Lung (tissue), 11 donors: ENCODE measurements at regions not wholly inside any gene's neighbourhood (a gene's known extent, or its start where the extent isn't known, plus 50 kb on each side); places are given as distances from the start of the nearest gene placed in this dataset.

ENCODE experiments used
- ATAC-seq: fragments of 200-7000 bp; cut with Tn5 transposase; one replicate; pipeline ENCODE4 v1.9.1; 2020; ENCODE audit warnings: moderate number of reproducible peaks; ENCODE audit not compliant: insufficient read depth, low FRiP score
- DNase-seq, 3 donors: peaks; one replicate each; pipeline ENCODE4 v3.0.0-alpha.2; 2013 to 2017
- H3K27ac ChIP-seq, 2 donors: one replicate each; pipeline ENCODE4 v1.5.1; 2013; ENCODE audit warnings: mild to moderate bottlenecking in 2 of 2, moderate library complexity in 2 of 2, control low read depth in 1 of 2, inconsistent platforms in 1 of 2, low read depth in 1 of 2, low read length in 1 of 2
- H3K27me3 ChIP-seq, 3 donors: one replicate each; pipeline ENCODE4 v1.5.1; 2013; ENCODE audit warnings: low read length in 2 of 3; ENCODE audit not compliant: control insufficient read depth in 3 of 3, insufficient read depth in 3 of 3
- H3K36me3 ChIP-seq, 4 donors: one replicate each; pipeline ENCODE4 v1.5.1; 2013; ENCODE audit warnings: low read length in 4 of 4, mild to moderate bottlenecking in 1 of 4, moderate library complexity in 1 of 4; ENCODE audit not compliant: control insufficient read depth in 4 of 4, insufficient read depth in 4 of 4
- H3K4me1 ChIP-seq, 5 donors: one replicate each; pipeline ENCODE4 v1.5.1; 2013; ENCODE audit warnings: low read length in 5 of 5, mild to moderate bottlenecking in 2 of 5, moderate library complexity in 1 of 5; ENCODE audit not compliant: control insufficient read depth in 5 of 5, insufficient read depth in 5 of 5
- H3K4me3 ChIP-seq: one replicate; pipeline ENCODE4 v1.5.1; 2013; ENCODE audit warnings: mild to moderate bottlenecking, control low read depth, moderate library complexity
- H3K9ac ChIP-seq, 2 donors: one replicate each; pipeline ENCODE4 v1.5.1; 2013; ENCODE audit warnings: low read length in 2 of 2, control low read depth in 1 of 2; ENCODE audit not compliant: insufficient read depth in 1 of 2
- H3K9me3 ChIP-seq, 4 donors: one replicate each; pipeline ENCODE4 v1.5.1; 2013; ENCODE audit warnings: low read length in 3 of 4, mild to moderate bottlenecking in 1 of 4, moderate library complexity in 1 of 4; ENCODE audit not compliant: control insufficient read depth in 4 of 4, insufficient read depth in 3 of 4
- WGBS, 2 donors: extraction: QIAGEN DNeasy Blood & Tissue Kit; methylation state at CpG; one replicate each; pipeline ENCODE4 v1.1.7; 2013; 5-methylcytosine and 5-hydroxymethylcytosine counted together
- TF ChIP-seq, protein P1 (sequence below): IDR thresholded peaks from 2 replicates; pipeline ENCODE4 v1.5.1; 2012; ENCODE audit warnings: mild to moderate bottlenecking; ENCODE audit errors: control extremely low read depth, extremely low read depth
- donor health status: control.
- donor health status: control.
- donor health status: Bipolar disorder and iron deficiency.
- donor health status: healthy.
- donor health status: DM: yes; HTN: yes; CAD: no.

DNA sequence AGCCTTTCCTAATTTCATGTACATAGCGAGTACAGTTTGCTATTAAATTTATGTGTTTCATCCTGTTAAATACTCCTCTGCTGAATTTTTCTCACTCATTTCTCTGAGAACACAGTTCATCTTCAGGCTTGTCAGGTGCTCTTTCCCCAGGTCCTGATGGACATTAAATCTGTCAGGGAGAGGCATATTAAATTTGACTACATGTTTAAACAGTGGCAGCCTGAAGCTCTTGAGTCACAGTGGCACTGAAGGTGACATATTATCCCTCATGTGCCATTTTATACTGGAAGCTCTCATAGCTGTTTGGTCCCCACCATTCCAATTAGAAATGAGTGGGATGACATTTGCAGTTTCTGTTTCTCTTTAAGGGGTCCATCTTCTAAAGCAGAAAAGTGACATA is 1089.6 kb upstream of the SORCS1 start:
- no peaks in the 10 kb centered on the region for H3K27me3 ChIP-seq
- H3K9me3 ChIP-seq: peaks cover 0 to 5% (median 3%) of the 10 kb centered on the region in 4 donors
- no peak for DNase-seq
- no peak overlapping the region for H3K27ac ChIP-seq
- H3K9ac ChIP-seq: no peak overlapping the region
- TF ChIP-seq, protein P1, sequence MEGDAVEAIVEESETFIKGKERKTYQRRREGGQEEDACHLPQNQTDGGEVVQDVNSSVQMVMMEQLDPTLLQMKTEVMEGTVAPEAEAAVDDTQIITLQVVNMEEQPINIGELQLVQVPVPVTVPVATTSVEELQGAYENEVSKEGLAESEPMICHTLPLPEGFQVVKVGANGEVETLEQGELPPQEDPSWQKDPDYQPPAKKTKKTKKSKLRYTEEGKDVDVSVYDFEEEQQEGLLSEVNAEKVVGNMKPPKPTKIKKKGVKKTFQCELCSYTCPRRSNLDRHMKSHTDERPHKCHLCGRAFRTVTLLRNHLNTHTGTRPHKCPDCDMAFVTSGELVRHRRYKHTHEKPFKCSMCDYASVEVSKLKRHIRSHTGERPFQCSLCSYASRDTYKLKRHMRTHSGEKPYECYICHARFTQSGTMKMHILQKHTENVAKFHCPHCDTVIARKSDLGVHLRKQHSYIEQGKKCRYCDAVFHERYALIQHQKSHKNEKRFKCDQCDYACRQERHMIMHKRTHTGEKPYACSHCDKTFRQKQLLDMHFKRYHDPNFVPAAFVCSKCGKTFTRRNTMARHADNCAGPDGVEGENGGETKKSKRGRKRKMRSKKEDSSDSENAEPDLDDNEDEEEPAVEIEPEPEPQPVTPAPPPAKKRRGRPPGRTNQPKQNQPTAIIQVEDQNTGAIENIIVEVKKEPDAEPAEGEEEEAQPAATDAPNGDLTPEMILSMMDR: no peak
- no peak for ATAC-seq
- no peaks in the 10 kb centered on the region for H3K4me1 ChIP-seq
- H3K36me3 ChIP-seq: no peaks in the 10 kb centered on the region
- WGBS, 2 donors: 95 to 100% methylated on average over 1 of the region's 1 CpG
- no peak overlapping the region for H3K4me3 ChIP-seq

DNA sequence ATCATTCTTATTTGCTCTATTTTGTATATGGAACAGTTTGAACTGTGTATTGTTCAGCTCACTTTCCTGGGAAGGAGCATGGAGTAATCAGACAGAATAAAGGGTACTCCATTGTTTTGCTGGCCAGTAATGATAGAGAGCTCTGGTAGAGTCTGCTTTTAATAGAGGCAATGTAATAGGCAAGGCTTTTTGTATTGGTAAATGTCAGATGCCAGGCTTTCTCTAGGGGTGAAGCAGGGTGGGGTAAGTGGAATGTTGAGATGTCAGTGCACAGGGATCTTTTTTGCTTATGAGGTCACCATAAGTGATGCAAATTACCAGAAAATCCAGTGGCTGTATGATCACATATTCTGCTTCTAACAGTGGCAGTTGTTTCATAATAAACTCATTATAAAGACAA is 1088.3 kb upstream of the SORCS1 start:
- TF ChIP-seq, protein P1: no peak
- Histone ChIP-seq H3K36me3 (no peaks in the 10 kb centered on the region), H3K9me3 (peaks cover 0 to 5% (median 3%) of the 10 kb centered on the region in 4 donors), H3K4me3 (no peak overlapping the region), H3K4me1 (no peaks in the 10 kb centered on the region), H3K27ac (no peak overlapping the region), H3K9ac (no peak overlapping the region), H3K27me3 (no peaks in the 10 kb centered on the region)
- DNase-seq (no peak), ATAC-seq (no peak)

DNA sequence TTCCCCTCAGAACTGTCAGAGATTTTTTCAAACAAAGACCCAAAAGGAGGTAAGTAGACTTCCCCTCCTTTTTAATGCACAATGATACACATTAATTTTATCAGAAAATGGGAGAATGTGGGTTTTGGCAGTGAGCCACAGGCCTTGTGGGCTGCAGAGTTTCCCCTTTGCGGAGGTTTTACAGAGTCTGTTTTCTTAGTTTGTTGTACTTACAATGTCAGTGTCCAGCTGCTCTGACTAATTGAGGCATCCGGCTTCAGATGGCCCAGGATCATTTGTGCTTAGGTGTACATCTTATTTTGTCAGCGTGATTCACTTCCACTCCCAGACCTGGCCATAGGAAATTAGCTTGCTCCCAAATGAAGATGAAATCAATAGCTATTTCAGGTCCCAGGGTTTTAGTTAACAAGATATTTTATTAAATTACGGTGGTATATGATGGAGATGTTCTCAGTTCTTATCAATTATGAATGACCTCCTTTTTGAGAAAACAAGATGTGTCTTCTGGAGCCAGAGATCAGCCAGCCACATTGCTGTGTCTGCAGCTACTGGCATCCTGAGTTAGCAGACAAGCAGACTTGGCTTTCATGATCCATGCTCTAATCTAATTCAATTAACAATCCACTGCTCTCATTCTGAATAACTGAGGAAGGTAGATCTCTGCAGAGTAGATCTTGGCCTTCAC is 1086.6 kb upstream of the SORCS1 start:
- 37 to 57% methylated on average over 4 of the region's 4 CpGs for WGBS, 2 donors
- Histone ChIP-seq H3K4me1 (no peaks in the 10 kb centered on the region), H3K27me3 (no peaks in the 10 kb centered on the region), H3K9ac (no peak overlapping the region), H3K36me3 (no peaks in the 10 kb centered on the region), H3K27ac (no peak overlapping the region), H3K9me3 (peaks cover 0 to 5% (median 3%) of the 10 kb centered on the region in 4 donors), H3K4me3 (no peak overlapping the region)
- DNase-seq: no peak
- TF ChIP-seq, protein P1: no peak
- no peak for ATAC-seq

DNA sequence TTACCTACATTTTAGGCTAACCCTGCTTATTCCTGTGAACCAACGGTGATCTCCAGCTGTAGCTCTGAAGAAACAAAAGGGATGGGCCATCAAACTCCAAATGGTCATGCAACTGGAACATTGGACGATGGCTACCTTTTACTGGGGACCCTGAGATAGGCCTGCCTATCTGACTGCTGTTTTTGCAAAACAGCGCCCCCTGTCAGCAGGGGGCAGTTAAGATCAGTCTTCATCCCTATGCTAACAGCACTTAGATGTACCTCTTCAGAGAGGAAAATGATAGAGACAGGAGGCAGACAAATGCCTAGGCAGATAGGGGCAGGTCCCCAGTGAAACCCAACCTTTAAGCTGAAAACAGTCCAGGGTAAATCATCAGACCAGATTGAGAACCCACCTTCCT is 1085.4 kb upstream of the SORCS1 start:
- ATAC-seq (no peak), DNase-seq (no peak)
- H3K9me3 ChIP-seq: peaks cover 2 to 7% (median 3%) of the 10 kb centered on the region in 4 donors
- H3K36me3 ChIP-seq: no peaks in the 10 kb centered on the region
- H3K4me3 ChIP-seq: no peak overlapping the region
- H3K27ac ChIP-seq: no peak overlapping the region
- H3K4me1 ChIP-seq: no peaks in the 10 kb centered on the region
- no peak overlapping the region for H3K9ac ChIP-seq
- WGBS, 2 donors: 75 to 83% methylated on average over 3 of the region's 3 CpGs
- no peaks in the 10 kb centered on the region for H3K27me3 ChIP-seq
- TF ChIP-seq, protein P1: no peak
